SK-N-SH (cell line): ENCODE measurements at regions not wholly inside any gene's neighbourhood (a gene's known extent, or its start where the extent isn't known, plus 50 kb on each side); places are given as distances from the start of the nearest gene placed in this dataset.

ENCODE experiments used
- CTCF ChIA-PET: fragments of 300-600, 350-600 bp; formaldehyde crosslinking; extraction: SDS; loops from one replicate; lab custom pipeline; 2021; lab: Yijun Ruan, JAX
- POLR2A ChIA-PET: fragments of 350-600 bp; sonication (Branson Sonifier 250); formaldehyde crosslinking; extraction: SDS; loops from one replicate; lab custom pipeline; 2020; ENCODE audit warnings: antibody characterized with exemption, inconsistent platforms; lab: Yijun Ruan, JAX
- DNase-seq: peaks from one replicate; pipeline ENCODE4 v3.0.0; 2012
- H2AFZ ChIP-seq: fragments of 200-600 bp; sonication (generic); 2 replicates; pipeline ENCODE4 v1.8.1; 2016; ENCODE audit warnings: antibody characterized with exemption, mild to moderate bottlenecking, low read depth
- H3F3A ChIP-seq: fragments of 200-600 bp; sonication (generic); replicated peaks from 2 replicates; pipeline ENCODE3; 2016; ENCODE audit warnings: antibody characterized with exemption, mild to moderate bottlenecking; ENCODE audit not compliant: insufficient read depth
- H3K27ac ChIP-seq, 2 experiments: fragments of 200-500 bp in 1 of 2; fragments of 200-600 bp in 1 of 2; sonication (Bioruptor generic) in 1 of 2; sonication (generic), shearing (Covaris generic) in 1 of 2; 2 replicates each; pipeline versions ENCODE4 v1.5.1 to v1.6.1; 2014 to 2016; ENCODE audit warnings: low read depth in 2 of 2, inconsistent platforms in 1 of 2, low read length in 1 of 2, mild to moderate bottlenecking in 1 of 2, mixed read lengths in 1 of 2
- H3K27me3 ChIP-seq: fragments of 200-600 bp; sonication (generic), shearing (Covaris generic); 2 replicates; pipeline ENCODE4 v1.6.1; 2016; ENCODE audit warnings: mixed run types; ENCODE audit not compliant: insufficient read depth
- H3K36me3 ChIP-seq, 2 experiments: fragments of 200-500 bp in 1 of 2; fragments of 200-600 bp in 1 of 2; sonication (Bioruptor generic) in 1 of 2; sonication (generic) in 1 of 2; replicated peaks in 1 of 2; 2 replicates each; pipeline versions ENCODE3 to v1.5.1; 2014 to 2016; ENCODE audit warnings: low read length in 1 of 2, mild to moderate bottlenecking in 1 of 2; ENCODE audit not compliant: insufficient read depth in 2 of 2, control insufficient read depth in 1 of 2
- H3K4me1 ChIP-seq, 2 experiments: fragments of 200-500 bp in 1 of 2; fragments of 200-600 bp in 1 of 2; sonication (Bioruptor generic) in 1 of 2; sonication (generic), shearing (Covaris generic) in 1 of 2; 2 replicates each; pipeline versions ENCODE4 v1.5.1 to v1.6.1; 2014 to 2016; ENCODE audit warnings: low read depth in 1 of 2, low read length in 1 of 2, mixed run types in 1 of 2; ENCODE audit not compliant: insufficient read depth in 2 of 2, control insufficient read depth in 1 of 2
- H3K4me2 ChIP-seq: fragments of 200-600 bp; sonication (generic), shearing (Covaris generic); 2 replicates; pipeline ENCODE4 v1.6.1; 2017; ENCODE audit warnings: mixed run types
- H3K4me3 ChIP-seq, 2 experiments: fragments of 200-500 bp in 1 of 2; fragments of 200-600 bp in 1 of 2; sonication (Bioruptor generic) in 1 of 2; sonication (generic), shearing (Covaris generic) in 1 of 2; 2 replicates each; pipeline versions ENCODE4 v1.5.1 to v1.8.1; 2014 to 2016; ENCODE audit warnings: low read depth in 2 of 2, inconsistent platforms in 1 of 2, low read length in 1 of 2, mild to moderate bottlenecking in 1 of 2, mixed read lengths in 1 of 2, moderate library complexity in 1 of 2
- H3K79me2 ChIP-seq: fragments of 200-600 bp; sonication (generic); 2 replicates; pipeline ENCODE4 v1.8.1; 2017; ENCODE audit warnings: mild to moderate bottlenecking; ENCODE audit not compliant: insufficient read depth
- H3K9ac ChIP-seq: fragments of 200-600 bp; sonication (generic); 2 replicates; pipeline ENCODE4 v1.6.1; 2017; ENCODE audit warnings: mixed run types
- H3K9me2 ChIP-seq: fragments of 200-600 bp; sonication (generic); 2 replicates; pipeline ENCODE4 v1.6.1; 2017; ENCODE audit warnings: mixed run types
- H3K9me3 ChIP-seq: fragments of 200-600 bp; sonication (generic); 2 replicates; pipeline ENCODE4 v1.6.1; 2017; ENCODE audit warnings: mixed run types, mild to moderate bottlenecking, moderate library complexity
- H4K20me1 ChIP-seq: fragments of 200-600 bp; sonication (generic); 2 replicates; pipeline ENCODE4 v1.6.1; 2017; ENCODE audit warnings: mild to moderate bottlenecking, mixed run types; ENCODE audit not compliant: insufficient read depth
- CHD2 ChIP-seq: fragments of 150-350 bp; IDR thresholded peaks from 2 replicates; pipeline ENCODE4 v1.6.1; 2018; ENCODE audit warnings: low read length; ENCODE audit not compliant: partially characterized antibody
- CTCF ChIP-seq: fragments of 200-600 bp; sonication (generic); IDR thresholded peaks from 2 replicates; pipeline ENCODE4 v1.6.1; 2017; ENCODE audit warnings: antibody characterized with exemption, mild to moderate bottlenecking, moderate library complexity
- ELF1 ChIP-seq: IDR thresholded peaks from 2 replicates; pipeline ENCODE4 v1.4.0; 2012
- EZH2phosphoT487 ChIP-seq: fragments of 200-600 bp; sonication (generic); IDR thresholded peaks from 2 replicates; pipeline ENCODE4 v1.6.1; 2017; ENCODE audit warnings: low read depth, mixed run types, mild to moderate bottlenecking, antibody characterized with exemption, moderate library complexity, borderline replicate concordance
- FOSL2 ChIP-seq: IDR thresholded peaks from 2 replicates; pipeline ENCODE4 v1.4.0; 2012; ENCODE audit warnings: low read depth, mild to moderate bottlenecking, moderate library complexity, borderline replicate concordance
- FOXJ3 ChIP-seq: sonication (generic); formaldehyde crosslinking; IDR thresholded peaks from 2 replicates; pipeline ENCODE4 v1.5.1; 2020; ENCODE audit warnings: mild to moderate bottlenecking, missing genetic modification reagents
- FOXM1 ChIP-seq: IDR thresholded peaks from 2 replicates; pipeline ENCODE4 v1.4.0; 2012; ENCODE audit warnings: low read depth, mild to moderate bottlenecking
- GABPA ChIP-seq: IDR thresholded peaks from 2 replicates; pipeline ENCODE4 v1.4.0; 2012; ENCODE audit warnings: low read depth, mild to moderate bottlenecking
- GATA2 ChIP-seq: sonication (generic); formaldehyde crosslinking; IDR thresholded peaks from 2 replicates; pipeline ENCODE4 v1.5.0; 2020; ENCODE audit warnings: mild to moderate bottlenecking, missing genetic modification reagents
- JUND ChIP-seq: IDR thresholded peaks from 2 replicates; pipeline ENCODE4 v1.4.0; 2012
- MXI1 ChIP-seq: IDR thresholded peaks from 2 replicates; pipeline ENCODE4 v1.6.1; 2012; ENCODE audit warnings: mild to moderate bottlenecking, low read depth, low read length, improper control_type of control experiment
- NFIC ChIP-seq: IDR thresholded peaks from 2 replicates; pipeline ENCODE4 v1.4.0; 2012; ENCODE audit warnings: borderline replicate concordance
- NRF1 ChIP-seq: IDR thresholded peaks from 2 replicates; pipeline ENCODE4 v1.6.1; 2012; ENCODE audit warnings: low read depth, mild to moderate bottlenecking, low read length
- POLR2AphosphoS5 ChIP-seq: IDR thresholded peaks from 2 replicates; pipeline ENCODE4 v1.6.1; 2012; ENCODE audit warnings: low read depth, low read length
- REST ChIP-seq: IDR thresholded peaks from 2 replicates; pipeline ENCODE4 v1.6.1; 2012; ENCODE audit warnings: mild to moderate bottlenecking, low read depth, low read length, moderate library complexity
- RFX5 ChIP-seq: IDR thresholded peaks from 2 replicates; pipeline ENCODE4 v1.6.1; 2012; ENCODE audit warnings: mild to moderate bottlenecking, improper control_type of control experiment, low read length
- RXRA ChIP-seq: IDR thresholded peaks from 2 replicates; pipeline ENCODE4 v1.4.0; 2012; ENCODE audit warnings: low read depth, mild to moderate bottlenecking, borderline replicate concordance
- SIN3A ChIP-seq: IDR thresholded peaks from 2 replicates; pipeline ENCODE4 v1.6.1; 2012; ENCODE audit warnings: low read depth, mild to moderate bottlenecking, low read length, moderate library complexity, borderline replicate concordance
- TAF1 ChIP-seq: IDR thresholded peaks from 2 replicates; pipeline ENCODE4 v1.6.1; 2012; ENCODE audit warnings: low read depth, mild to moderate bottlenecking, low read length, moderate library complexity, borderline replicate concordance
- TCF12 ChIP-seq: IDR thresholded peaks from 2 replicates; pipeline ENCODE4 v1.4.0; 2012
- TEAD4 ChIP-seq: IDR thresholded peaks from 2 replicates; pipeline ENCODE4 v1.4.0; 2012; ENCODE audit warnings: mild to moderate bottlenecking, borderline replicate concordance; ENCODE audit not compliant: insufficient read depth
- USF2 ChIP-seq: fragments of 150-350 bp; IDR thresholded peaks from 2 replicates; pipeline ENCODE4 v1.6.1; 2017; ENCODE audit warnings: antibody characterized with exemption, low read length, low read depth, borderline replicate concordance
- YY1 ChIP-seq: IDR thresholded peaks from 2 replicates; pipeline ENCODE4 v1.4.0; 2012; ENCODE audit warnings: low read depth, mild to moderate bottlenecking
- WGBS: methylation state at CpG from one replicate; pipeline ENCODE4 v1.1.6; 2017; ENCODE audit warnings: low lambda C conversion rate; 5-methylcytosine and 5-hydroxymethylcytosine counted together

GRCh38 chr1:4512636-4513035, 141.8 kb upstream of the AJAP1 start:
- 31% methylated on average over 6 of the region's 6 CpGs for WGBS
- Histone ChIP-seq H3K27me3 (no peaks in the 10 kb centered on the region), H3K4me2 (no peak overlapping the region)

GRCh38 chr1:4513685-4514084, 140.7 kb upstream of the AJAP1 start:
- Histone ChIP-seq H3K4me2 (no peak overlapping the region), H3K36me3 (no peaks in the 10 kb centered on the region), H3K9me3 (no peaks in the 10 kb centered on the region), H2AFZ (no peak overlapping the region), H3K4me1 (no peaks in the 10 kb centered on the region), H3K27me3 (no peaks in the 10 kb centered on the region), H3K79me2 (no peaks in the 10 kb centered on the region), H3F3A (no peaks in the 10 kb centered on the region), H3K4me3 (no peak overlapping the region), H3K9me2 (no peaks in the 10 kb centered on the region), H3K27ac (no peak overlapping the region), H4K20me1 (no peaks in the 10 kb centered on the region), H3K9ac (no peak overlapping the region)
- DNase-seq: no peak
- 33% methylated on average over 6 of the region's 7 CpGs for WGBS
- ChIA-PET CTCF (no interaction called here), POLR2A (no interaction called here)
- TF ChIP-seq SIN3A: no peak
- no peak for TF ChIP-seq EZH2phosphoT487
- no peak for TF ChIP-seq NFIC
- TF ChIP-seq NRF1: no peak
- TF ChIP-seq TCF12: no peak
- no peak for TF ChIP-seq FOXM1
- TF ChIP-seq REST: no peak
- TF ChIP-seq RXRA: no peak
- no peak for TF ChIP-seq JUND
- no peak for TF ChIP-seq GABPA
- no peak for TF ChIP-seq USF2
- no peak for TF ChIP-seq FOSL2
- no peak for TF ChIP-seq ELF1
- no peak for TF ChIP-seq YY1

More at GRCh38 chr1:4512636-4513035, 141.8 kb upstream of the AJAP1 start:
- Histone ChIP-seq H3K36me3 (no peaks in the 10 kb centered on the region), H2AFZ (no peak overlapping the region), H3K9ac (no peak overlapping the region), H3K9me3 (no peaks in the 10 kb centered on the region), H4K20me1 (no peaks in the 10 kb centered on the region), H3K4me1 (no peaks in the 10 kb centered on the region), H3K9me2 (no peaks in the 10 kb centered on the region), H3K4me3 (no peak overlapping the region), H3K27ac (no peak overlapping the region), H3F3A (no peaks in the 10 kb centered on the region), H3K79me2 (no peaks in the 10 kb centered on the region)
- TF ChIP-seq FOXM1 (no peak), POLR2AphosphoS5 (no peak), FOXJ3 (CRISPR knock-in tag) (no peak), TEAD4 (no peak), TAF1 (no peak), YY1 (no peak), EZH2phosphoT487 (no peak), GATA2 (CRISPR knock-in tag) (no peak), FOSL2 (no peak), CHD2 (no peak), CTCF (no peak), NRF1 (no peak), GABPA (no peak), RXRA (no peak), SIN3A (no peak), RFX5 (no peak), NFIC (no peak), MXI1 (no peak)
- ChIA-PET POLR2A (no interaction called here), CTCF (interaction anchor here (0.6 kb wide), 1 partner anchor 571 kb away, joined by 4 read pairs; no protein-coding TSS in a partner anchor)
- no peak for DNase-seq
